Endothelial cell of hepatic sinusoid (primary cell): ENCODE measurements at regions not wholly inside any gene's neighbourhood (a gene's known extent, or its start where the extent isn't known, plus 50 kb on each side); places are given as distances from the start of the nearest gene placed in this dataset.

Experiments used
- in situ Hi-C: cut with HindIII; loops from 2 replicates; pipeline ENCODE4 v1.10.0; 2017; ENCODE audit warnings: low sequenced_read_pairs

DNA sequence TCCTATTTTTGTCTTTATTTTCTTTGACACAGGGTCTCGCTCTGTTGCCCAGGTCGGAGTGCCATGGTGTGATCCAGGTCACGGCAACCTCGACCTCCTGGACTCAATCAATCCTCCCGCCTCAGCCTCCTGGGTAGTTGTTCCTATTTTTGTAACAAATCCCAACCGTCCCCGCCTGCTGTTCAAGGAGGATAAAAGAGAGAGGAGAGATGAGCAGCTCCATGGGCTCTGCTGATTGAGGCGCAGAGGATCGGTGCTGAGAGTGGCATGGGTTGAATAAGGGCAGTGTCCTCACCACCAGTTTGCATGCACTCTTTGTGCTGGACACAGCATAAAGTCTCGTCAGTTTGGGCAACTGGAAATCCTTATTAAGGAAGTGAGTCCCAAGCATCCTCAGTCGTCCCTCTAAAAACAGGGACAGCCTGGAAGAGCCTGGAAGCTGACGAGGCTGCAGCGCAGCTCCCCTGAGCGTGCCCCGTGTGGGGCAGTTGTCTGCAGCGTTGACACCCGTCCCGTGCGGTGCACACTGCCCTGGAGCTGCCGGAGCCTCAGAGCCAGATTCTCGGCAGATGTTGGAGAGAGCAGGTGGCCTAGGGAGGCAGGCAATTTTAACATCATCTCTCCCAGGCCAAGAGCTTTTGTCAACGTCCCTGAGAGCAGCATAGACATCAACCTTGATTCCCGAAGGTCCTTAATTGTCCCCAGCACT lies 404.2 kb upstream of the RNF32 start:
- in situ Hi-C loops: no loop called here

- in situ Hi-C loops: no loop called here
Observed at GRCh38 chr7:156234666-156235494, 405.7 kb upstream of the RNF32 start.

GRCh38 chr7:156234192-156234591 lies 406.4 kb upstream of the RNF32 start:
- in situ Hi-C loops: no loop called here

DNA sequence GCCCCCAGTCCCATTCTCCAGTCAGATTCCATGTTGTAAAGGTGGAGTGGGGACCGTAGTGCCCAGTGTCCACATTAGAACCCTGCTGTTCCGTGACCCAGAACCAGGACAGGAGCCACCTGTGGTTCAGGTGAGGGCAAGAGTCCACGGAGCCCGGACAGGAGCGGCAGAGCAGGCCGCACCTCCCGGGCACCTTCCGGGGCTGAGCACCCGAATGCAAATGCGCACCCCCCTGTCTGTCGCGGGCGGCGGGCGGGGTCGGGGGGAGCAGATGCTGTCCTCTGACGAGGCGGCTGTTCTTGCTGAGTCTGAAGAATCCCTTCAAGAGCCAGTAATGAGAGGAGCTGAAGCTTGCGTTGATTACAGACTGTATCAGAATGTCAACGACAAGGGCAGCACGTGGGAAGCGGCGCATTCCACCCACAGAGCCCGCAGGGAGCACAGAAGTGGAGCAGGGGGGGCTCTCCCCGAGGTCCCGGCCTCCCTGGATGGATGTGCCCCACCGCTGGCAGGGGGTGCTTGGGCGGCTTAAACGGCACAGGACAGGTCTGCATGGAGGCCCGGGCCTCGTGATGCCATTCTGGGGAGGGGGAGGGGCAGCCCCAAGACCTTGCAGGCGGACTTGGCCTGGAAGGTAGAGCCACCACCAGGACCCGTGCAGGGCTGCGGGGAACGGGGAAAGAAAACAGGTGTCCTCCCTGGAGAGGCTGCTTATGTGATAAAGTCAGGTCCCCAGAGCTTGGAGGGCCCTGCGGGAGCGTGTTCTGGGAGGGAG lies 407.5 kb upstream of the RNF32 start:
- in situ Hi-C loops: no loop called here

DNA sequence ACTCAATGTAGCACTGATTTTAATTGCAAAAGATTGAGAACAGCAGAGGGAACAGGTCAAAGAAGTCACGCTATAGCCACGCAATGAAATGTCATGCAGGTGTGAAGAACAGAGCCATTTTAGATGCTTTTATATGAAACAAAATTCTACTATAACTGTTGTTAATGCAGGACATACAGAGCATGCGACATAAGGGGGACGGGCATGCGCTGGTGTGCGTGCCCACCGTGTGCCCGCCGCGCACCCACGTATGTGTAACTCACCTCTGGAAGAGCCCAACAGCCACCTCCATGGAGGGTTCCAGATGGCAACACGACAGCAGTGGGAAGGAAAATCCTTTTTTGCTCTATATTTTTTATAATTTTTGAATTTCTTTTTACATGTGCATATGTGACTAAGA lies 410.0 kb upstream of the RNF32 start:
- in situ Hi-C loops: no loop called here

- in situ Hi-C loops: no loop called here
Observed at GRCh38 chr7:156224833-156225225, 412.6 kb upstream of the SHH start.

DNA sequence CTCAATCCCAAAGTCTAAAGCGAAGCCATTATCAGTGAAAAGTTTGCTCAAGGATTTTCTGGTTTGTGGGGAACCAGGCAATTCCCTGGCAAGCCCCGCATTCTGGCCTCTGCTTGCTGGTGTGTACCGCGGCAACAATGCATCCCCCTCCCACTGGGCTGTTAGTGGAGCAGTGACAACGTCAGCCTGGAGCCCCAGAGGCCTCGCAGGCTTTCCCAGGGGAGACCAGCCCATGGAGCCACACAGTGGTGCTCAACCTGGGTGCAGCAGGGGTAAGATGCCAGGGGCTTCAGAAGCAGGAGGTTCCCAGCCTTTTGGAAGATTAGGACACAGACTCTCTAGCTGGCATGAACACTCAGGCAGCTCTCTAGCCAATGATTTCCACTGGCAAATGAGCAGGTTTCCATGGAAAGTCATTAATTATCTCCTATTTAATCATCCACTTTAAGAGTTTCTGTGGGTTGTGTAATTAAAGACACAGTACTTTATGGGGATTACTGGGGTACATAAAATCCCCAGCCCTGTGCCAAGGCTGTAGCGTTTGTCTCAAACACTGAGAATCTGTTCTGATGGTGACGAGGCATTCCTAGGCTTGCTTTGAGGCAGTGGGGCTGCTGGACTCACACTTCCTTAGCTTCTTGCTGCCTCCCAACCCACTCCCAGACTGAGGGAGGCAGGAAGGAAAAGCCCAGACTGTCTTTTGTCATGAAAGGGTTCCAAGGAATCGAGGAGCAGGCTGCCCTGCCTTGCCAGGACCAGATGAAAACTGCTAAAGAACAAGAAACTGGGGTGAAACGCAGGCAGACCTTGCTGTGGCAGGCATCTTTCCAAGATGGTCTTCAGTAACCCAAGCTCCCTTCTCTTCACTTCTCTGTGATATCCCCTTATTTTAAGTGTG lies 411.9 kb upstream of the SHH start:
- in situ Hi-C loops: no loop called here

DNA sequence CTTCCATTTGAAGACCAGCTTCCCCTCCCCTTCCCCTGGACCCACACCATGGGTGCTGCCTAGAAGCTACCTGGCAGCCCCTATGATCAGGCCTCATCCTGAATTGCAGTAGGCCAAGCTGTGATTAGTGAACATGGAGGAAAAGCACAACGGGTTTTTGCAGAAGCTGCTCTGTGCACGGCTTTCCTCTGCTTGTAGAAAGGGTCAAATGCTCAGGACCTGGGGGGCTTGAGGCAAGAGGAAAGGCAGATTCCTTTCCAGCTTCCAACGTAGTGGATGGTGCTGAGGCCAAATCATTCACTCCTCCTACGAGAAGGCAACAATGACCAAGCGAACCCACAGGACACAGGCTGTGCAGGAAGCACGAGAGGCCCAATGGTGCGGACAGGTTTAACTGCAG lies 410.3 kb upstream of the SHH start:
- in situ Hi-C loops: no loop called here

GRCh38 chr7:156222151-156222550 lies 409.9 kb upstream of the SHH start:
- in situ Hi-C loops: no loop called here

DNA sequence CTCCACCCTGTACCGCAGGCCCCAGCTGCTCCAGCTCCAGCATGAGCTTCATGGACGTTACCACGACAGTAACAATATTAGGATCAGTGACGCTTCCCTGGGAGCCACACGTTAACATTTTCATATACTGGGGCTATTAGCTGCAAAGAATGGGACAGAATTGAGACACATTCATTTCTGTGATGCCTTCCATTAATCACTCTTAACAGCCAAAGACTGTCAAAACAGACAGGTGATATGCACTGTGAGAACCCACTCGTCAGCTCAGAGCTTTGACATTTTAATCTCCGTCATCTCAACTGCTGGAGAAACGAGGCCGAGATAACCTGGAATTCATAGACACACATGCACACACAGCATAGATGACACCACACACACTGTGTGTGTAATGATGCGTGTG lies 408.4 kb upstream of the SHH start:
- in situ Hi-C loops: no loop called here

- in situ Hi-C loops: no loop called here
Observed at GRCh38 chr7:156220078-156220605, 407.9 kb upstream of the SHH start.

DNA sequence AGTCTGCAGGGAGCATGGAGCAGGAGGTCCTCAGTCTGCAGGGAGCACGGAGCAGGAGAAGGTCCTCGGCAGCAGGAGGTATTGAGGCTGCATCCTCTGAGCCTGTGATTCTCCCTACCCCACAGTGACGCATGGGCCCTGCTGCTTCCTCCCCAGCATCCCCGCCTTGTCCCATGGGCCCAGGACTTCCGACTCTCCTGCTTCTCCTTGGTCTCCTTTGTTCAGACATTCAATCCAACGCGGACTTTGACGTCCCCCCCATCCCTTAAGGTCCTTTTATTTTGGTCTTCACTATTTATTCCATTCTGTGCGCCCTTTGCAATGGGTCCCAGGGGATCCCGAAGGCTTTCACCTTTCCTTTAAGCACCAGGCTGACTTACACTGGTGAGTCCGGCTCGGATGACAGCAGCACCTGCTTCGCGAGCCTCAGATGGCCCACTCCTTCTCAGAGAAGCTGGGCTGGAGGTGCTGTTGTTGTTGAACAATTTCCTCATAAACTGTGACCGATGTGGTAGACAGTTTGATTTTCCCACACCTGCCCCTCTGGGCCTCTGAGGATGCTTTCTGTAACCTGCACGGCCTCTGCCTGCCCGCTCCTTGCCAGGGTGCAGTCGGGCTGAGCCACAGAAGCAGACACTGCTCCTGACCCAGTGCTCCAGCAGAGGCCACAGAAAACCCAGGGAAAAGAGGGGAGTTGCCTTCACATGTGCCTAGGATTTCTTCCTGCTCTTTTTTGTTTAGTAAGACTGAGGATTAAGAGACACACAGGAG lies 407.2 kb upstream of the SHH start:
- in situ Hi-C loops: no loop called here

DNA sequence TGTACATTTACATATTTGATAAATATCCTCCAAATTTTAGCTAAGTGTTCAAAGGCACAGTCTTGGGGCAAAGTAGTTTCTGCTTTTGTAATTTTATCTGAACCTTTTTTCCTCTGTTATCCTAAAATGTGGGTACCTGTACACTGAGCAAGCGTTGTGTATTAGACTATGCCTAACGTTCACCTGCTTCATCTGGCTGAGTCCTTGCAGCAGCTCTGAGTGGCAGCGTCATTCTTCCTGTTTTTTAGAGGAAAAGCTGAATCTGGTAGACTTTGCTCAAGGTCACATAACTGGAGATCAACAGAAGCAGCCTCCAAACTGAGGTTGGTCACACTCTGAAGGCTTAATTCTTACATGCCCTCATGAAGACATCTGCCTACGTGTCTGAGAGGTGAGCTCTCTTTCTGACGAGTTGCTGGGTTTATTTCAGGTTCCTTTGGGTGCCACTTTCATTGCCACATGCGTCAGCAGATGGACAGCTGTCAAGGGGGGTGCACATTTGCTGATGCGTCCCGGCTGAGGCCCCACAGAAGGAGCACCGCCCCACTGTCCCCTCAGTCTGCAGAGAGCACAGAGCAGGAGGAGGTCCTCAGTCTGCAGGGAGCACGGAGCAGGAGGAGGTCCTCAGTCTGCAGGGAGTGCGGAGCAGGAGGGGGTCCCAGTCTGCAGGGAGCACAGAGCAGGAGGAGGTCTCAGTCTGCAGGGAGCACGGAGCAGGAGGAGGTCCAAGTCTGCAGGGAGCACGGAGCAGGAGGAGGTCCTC lies 406.5 kb upstream of the SHH start:
- in situ Hi-C loops: no loop called here

DNA sequence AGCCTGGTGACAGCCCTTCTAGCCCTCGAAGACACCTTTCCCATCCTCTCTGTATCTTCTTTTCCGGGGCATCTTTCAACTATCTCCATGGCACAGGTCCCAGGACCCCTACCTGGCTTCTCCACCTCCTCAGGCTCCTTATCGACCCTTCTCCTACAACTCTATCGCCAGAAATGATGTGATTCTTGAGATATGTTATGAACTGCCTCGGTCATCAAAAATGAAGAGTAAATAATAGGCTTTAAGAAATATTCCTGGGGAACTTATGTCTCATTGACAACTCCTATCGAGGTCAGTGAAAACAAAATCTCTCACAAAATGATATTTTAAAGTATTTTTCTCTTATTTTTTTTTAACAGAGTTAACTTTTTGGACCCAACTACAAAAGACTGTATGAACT lies 405.5 kb upstream of the SHH start:
- in situ Hi-C loops: no loop called here

GRCh38 chr7:156209087-156209486 lies 396.8 kb upstream of the SHH start:
- in situ Hi-C loops: no loop called here

GRCh38 chr7:156207306-156207705 lies 395.0 kb upstream of the SHH start:
- in situ Hi-C loops: no loop called here

- in situ Hi-C loops: no loop called here
Observed at GRCh38 chr7:156206174-156206573, 393.9 kb upstream of the SHH start.

GRCh38 chr7:156204820-156205219 lies 392.6 kb upstream of the SHH start:
- in situ Hi-C loops: loop anchor here (5.0 kb wide), 1 partner anchor 58 kb away; no protein-coding TSS in a partner anchor

GRCh38 chr7:156203923-156204322 lies 391.7 kb upstream of the SHH start:
- in situ Hi-C loops: loop anchor here (5.0 kb wide), 1 partner anchor 57 kb away; no protein-coding TSS in a partner anchor
